HCEC 1CT (cell line): ENCODE measurements at regions not wholly inside any gene's neighbourhood (a gene's known extent, or its start where the extent isn't known, plus 50 kb on each side); places are given as distances from the start of the nearest gene placed in this dataset.
A peak's percentile ranks its signal among the peaks of the same experiment; 100 is the strongest.

Experiments
- DNase-seq: peaks from one replicate; pipeline ENCODE4 v3.0.0-alpha.2; 2017

DNA sequence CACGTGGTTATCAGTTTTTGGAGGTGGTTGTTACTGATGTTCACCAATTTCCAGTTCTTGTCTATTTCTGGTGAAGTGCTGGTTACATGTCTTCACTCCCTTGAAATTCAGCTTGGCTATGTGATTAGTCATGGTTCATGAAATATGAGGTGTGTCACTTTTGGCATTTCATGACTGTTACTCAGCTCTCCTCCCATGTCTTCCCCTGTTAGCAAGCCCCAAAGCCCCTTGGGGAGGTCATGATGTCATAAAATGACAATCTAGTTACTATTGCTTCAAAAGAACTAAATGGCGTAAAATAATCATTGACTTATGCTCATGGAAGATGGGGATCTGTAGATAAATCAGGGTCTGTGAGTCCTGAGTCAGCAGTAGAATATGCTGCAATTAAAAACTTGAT lies 425.1 kb downstream of the SETD4 start:
- peak; percentile 95 for DNase-seq

DNA sequence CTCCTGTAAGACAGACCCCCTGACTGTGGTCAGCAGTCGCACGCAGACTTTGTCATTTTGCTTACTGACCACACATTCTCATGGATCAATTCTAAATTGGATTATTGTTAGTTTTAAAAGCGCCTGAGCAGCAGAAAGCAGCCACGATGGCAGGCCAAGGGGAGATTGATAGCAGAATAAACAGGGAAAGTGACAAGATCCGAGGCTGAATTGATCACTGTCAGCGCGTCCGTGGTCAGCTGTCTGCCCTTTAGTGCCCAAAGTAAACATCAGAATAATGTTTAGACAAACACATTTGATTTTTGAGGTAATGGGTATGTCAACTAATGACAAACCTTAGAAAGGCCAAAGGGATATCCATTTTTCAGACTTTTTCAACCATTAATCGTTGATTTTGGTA lies 426.8 kb downstream of the SETD4 start:
- no peak for DNase-seq

DNA sequence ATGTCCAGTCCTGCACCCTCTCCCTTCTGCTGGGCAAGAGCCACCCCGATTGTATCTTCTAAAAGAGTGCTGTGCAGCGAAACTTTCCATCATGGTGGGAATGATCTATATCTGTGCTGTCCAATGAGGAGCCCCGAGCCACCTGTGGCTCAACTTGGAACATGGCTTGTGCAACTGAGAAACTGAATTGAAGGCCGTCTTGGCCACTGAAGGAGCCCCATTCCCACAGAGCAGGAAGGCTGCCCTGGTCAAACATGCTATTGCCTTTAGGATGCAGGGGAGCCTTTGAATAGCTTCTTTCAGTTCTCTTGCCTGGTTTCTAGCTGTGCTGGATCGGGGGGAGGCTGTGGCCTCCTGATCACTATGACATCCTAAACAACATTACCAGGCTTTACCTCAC lies 427.6 kb downstream of the SETD4 start:
- no peak for DNase-seq

GRCh38 chr21:35628316-35628715 lies 432.0 kb downstream of the SETD4 start:
- DNase-seq: no peak

- DNase-seq: no peak
These were observed 432.9 kb downstream of the SETD4 start for GRCh38 chr21:35627462-35627861.

GRCh38 chr21:35625576-35625975 lies 434.8 kb downstream of the SETD4 start:
- no peak for DNase-seq

- no peak for DNase-seq
These were observed 435.4 kb downstream of the SETD4 start for GRCh38 chr21:35624901-35625300.

GRCh38 chr21:35622612-35623011 lies 437.7 kb downstream of the SETD4 start:
- DNase-seq: no peak

GRCh38 chr21:35619184-35619583 lies 441.1 kb downstream of the SETD4 start:
- peak; percentile 75 for DNase-seq

DNA sequence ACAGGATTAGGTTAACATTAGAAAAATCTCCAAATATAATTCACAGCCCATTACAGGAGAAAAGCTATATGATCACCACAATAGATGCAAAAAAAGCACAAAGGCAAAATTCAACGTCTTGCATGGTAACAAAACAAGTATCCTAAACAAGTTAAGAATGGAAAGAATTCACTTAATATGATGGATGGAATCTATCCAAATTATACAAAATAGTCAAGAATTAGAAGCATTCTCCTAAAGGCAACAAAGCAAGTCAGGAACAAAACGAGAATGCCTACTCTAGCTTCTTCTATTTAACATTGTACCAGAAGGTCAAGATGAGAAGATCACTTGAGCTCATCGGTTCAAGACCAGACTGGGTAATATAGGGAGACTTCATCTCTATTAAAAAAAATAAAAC lies 442.8 kb downstream of the SETD4 start:
- DNase-seq: no peak

GRCh38 chr21:35616090-35616489 lies 444.2 kb downstream of the SETD4 start:
- peak; percentile 75 for DNase-seq

GRCh38 chr21:35615325-35615724 lies 445.0 kb downstream of the SETD4 start:
- DNase-seq: no peak

- no peak for DNase-seq
These were observed 445.9 kb downstream of the SETD4 start for GRCh38 chr21:35614396-35614921.

- DNase-seq: no peak
These were observed 448.6 kb downstream of the SETD4 start for GRCh38 chr21:35611708-35612132.

GRCh38 chr21:35609263-35609662 lies 451.1 kb downstream of the SETD4 start:
- no peak for DNase-seq

GRCh38 chr21:35607406-35607805 lies 452.9 kb downstream of the SETD4 start:
- no peak for DNase-seq

DNA sequence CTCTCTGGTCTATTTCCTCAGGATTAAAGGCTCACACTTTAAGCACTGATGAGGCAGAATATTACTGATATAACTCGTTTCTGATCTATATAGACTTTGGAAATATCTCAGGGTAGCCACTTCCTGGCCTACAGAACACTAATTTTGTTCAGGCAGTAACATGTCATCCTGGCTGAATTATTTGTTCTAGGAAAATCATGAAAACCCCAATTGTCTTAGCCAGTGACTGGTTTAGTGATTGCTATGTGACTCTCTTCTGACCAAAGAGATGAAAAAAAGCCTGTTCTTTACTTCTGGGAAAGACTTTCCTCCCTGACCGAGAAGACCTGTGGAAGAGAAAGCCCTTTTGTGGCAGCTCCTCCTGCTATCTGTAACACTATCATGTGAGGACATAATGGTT lies 453.7 kb downstream of the SETD4 start:
- no peak for DNase-seq

DNA sequence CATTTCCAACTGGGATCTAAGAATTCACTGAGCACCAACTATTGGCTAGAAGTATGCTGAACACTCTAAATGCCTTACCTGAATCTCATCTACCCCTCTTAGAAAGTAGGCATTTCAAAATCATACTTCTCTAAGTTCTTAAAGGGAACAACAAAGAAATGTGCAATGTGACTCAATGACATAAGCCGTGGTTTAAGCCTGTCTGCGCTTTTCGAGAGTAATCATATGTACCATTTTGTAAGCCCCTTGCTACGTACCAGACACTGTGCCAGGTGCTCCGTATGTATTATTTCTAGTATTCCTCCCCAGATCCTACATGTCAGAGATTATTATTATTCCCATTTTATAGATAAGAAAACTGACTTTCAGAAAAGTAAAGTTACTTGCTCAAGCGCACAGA lies 454.2 kb downstream of the SETD4 start:
- DNase-seq: no peak

- no peak for DNase-seq
These were observed 456.8 kb downstream of the SETD4 start for GRCh38 chr21:35603494-35603893.

- DNase-seq: no peak
These were observed 457.4 kb downstream of the SETD4 start for GRCh38 chr21:35602811-35603362.

GRCh38 chr21:35601211-35601610 lies 459.1 kb downstream of the SETD4 start:
- DNase-seq: no peak

DNA sequence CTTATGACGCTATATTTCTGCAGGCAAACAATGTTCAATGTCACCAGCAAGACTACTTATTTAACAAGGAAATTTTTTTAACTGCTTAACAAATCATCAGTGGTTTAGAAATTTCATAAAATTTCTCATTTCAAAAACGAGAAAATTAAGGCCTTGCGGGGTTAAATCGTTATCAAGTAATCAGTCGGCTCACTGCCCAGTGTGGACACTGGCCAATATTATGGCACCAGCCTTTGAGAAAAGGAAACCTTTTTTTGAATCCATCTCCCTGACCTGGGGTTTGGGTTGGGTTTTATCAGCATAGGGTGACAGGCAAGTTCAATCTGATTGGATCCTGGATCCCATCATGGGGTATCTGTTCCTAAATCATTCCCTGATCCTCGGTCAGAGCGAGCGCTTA lies 461.2 kb downstream of the SETD4 start:
- DNase-seq: no peak

DNA sequence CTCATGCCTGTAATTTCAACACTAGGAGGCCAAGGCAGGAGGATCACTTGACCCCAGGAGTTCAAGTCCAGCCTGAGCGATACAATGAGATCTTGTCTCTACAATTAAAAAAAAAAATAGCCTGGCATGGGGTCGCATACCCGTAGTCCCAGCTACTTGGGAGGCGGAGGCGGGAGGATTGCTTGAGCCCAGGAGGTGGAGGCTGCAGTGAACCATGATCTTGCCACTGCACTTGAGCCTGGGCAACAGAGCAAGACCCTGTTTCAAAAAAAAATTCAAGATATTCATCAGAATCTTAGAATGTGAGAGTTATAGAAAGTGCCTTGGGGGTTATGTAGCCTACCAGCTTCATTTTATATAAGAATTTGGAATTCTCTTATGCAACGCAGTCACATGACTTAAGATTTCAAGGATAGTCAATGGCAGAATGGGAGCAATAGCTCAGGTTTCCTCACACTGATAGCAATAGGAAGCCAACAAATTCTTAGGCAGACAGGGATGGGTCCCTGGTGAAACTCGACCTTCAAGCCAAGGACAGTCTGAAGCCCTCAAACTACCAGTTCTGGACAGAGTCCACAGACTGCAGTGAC lies 462.5 kb downstream of the SETD4 start:
- no peak for DNase-seq

DNA sequence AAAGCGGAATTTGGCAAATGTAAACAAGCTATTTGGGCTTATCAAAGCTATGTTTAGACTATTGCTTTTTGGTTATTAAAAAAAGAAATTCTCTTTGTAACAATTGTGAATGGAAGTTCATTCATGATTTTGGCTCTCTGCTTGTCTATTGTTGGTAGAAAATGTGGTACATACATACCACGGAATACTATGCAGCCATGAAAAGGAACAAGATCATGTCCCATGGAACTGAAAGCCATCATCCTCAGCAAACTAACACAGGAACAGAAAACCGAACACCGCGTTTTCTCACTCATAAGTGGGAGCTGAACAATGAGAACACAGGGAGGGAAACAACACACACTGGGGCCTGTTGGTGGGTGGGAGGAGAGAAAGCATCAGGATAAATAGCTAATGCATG lies 465.4 kb downstream of the SETD4 start:
- DNase-seq: no peak

DNA sequence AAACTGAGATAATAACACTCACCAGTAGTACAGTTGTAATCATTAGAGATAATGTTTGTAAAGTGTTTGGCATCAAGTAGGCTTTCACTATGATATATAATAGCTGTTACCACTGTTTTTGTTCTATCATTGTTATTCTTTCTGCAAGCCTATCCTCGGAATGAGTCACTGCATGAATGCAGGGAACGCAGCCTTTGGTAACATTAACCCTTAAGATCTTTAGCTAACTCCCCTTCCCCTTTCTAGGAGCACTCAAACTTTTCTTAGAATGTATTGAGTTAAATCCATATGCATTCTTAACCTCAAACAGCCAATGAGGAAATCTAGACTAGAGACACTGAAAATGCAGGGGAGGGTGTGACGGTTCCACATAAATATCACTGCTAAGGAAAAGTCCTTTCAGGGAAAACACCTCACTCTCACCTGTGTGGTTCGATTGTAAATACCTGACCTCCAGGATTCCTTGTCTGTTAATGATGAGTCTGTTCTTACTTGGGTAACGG lies 467.3 kb downstream of the SETD4 start:
- DNase-seq: peak; percentile 52
